Mammary epithelial cell (primary cell): ENCODE measurements at regions not wholly inside any gene's neighbourhood (a gene's known extent, or its start where the extent isn't known, plus 50 kb on each side); places are given as distances from the start of the nearest gene placed in this dataset.

Experiments
- EZH2 ChIP-seq: IDR thresholded peaks from 2 replicates; pipeline ENCODE4 v1.6.1; 2012; ENCODE audit warnings: low read length, inconsistent platforms, borderline replicate concordance
- TF ChIP-seq, protein P1 (sequence below), 2 donors: IDR thresholded peaks in 1 of 2; conservative IDR thresholded peaks in 1 of 2; 2 replicates each; pipeline ENCODE4 v1.5.1; 2011 to 2012; ENCODE audit warnings: inconsistent platforms in 2 of 2, low read length in 2 of 2, mild to moderate bottlenecking in 2 of 2, control low read depth in 1 of 2, low read depth in 1 of 2; ENCODE audit not compliant: insufficient read depth in 1 of 2; ENCODE audit errors: extremely low read depth in 1 of 2

DNA sequence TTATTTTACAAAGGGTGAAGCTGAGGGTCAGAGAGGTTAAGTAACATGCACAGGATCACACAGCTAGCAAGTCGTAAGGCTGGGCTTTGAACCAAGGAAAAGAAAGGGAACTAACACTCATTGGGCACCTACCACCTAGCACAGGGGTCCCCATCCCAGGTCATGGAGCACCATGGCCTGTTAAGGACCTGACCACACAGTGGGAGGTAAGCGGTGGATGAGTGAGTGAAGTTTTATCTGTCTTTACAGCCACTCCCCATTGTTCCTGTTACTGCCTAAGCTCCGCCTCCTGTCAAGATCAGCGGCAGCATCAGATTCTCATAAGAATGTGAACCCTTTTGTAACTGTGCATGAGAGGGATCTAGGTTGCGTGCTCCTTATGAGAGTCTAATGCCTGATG is 222.8 kb downstream of the RAB11FIP2 start:
- TF ChIP-seq, protein P1, sequence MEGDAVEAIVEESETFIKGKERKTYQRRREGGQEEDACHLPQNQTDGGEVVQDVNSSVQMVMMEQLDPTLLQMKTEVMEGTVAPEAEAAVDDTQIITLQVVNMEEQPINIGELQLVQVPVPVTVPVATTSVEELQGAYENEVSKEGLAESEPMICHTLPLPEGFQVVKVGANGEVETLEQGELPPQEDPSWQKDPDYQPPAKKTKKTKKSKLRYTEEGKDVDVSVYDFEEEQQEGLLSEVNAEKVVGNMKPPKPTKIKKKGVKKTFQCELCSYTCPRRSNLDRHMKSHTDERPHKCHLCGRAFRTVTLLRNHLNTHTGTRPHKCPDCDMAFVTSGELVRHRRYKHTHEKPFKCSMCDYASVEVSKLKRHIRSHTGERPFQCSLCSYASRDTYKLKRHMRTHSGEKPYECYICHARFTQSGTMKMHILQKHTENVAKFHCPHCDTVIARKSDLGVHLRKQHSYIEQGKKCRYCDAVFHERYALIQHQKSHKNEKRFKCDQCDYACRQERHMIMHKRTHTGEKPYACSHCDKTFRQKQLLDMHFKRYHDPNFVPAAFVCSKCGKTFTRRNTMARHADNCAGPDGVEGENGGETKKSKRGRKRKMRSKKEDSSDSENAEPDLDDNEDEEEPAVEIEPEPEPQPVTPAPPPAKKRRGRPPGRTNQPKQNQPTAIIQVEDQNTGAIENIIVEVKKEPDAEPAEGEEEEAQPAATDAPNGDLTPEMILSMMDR (conservative IDR thresholded peaks at IDR 0.05 in 1 of 2, IDR thresholded peaks at IDR 0.05 in 1 of 2; ENCODE audit: extremely low read depth in 1 of 2, insufficient read depth in 1 of 2, low read depth in 1 of 2, low read length in 2 of 2), result no peak
- TF ChIP-seq EZH2, result no peak
